OCI-LY7 (cell line): ENCODE measurements at regions not wholly inside any gene's neighbourhood (a gene's known extent, or its start where the extent isn't known, plus 50 kb on each side); places are given as distances from the start of the nearest gene placed in this dataset.

Experiments
- CTCF ChIP-seq: fragments of 200-600 bp; sonication (generic); conservative IDR thresholded peaks from 2 replicates; pipeline ENCODE4 v1.5.1; 2014; ENCODE audit warnings: mild to moderate bottlenecking, antibody characterized with exemption, low read length, moderate library complexity, mixed read lengths
- EZH2phosphoT487 ChIP-seq: fragments of 200-600 bp; sonication (generic); IDR thresholded peaks from 2 replicates; pipeline ENCODE4 v1.6.1; 2018; ENCODE audit warnings: low read depth, borderline replicate concordance, mild to moderate bottlenecking, mixed run types, antibody characterized with exemption, low read length, moderate library complexity, mixed read lengths

GRCh38 chr2:120539937-120540718 lies 194.2 kb downstream of the INHBB start:
- no peak for TF ChIP-seq CTCF
- TF ChIP-seq EZH2phosphoT487 = no peak
